ENCODE measurements at regions not wholly inside any gene's neighbourhood (a gene's known extent, or its start where the extent isn't known, plus 50 kb on each side); places are given as distances from the start of the nearest gene placed in this dataset.
"Not testable (repeated sequence)": the region's sequence is repeated elsewhere in the genome, so short reads cannot be mapped to it uniquely, and the experiment has no call there.

- no peak for DNase-seq
These were observed 180.4 kb upstream of the PPP1R26 start for GRCh38 chr9:135299239-135299590.

GRCh38 chr9:135299651-135300345, 179.8 kb upstream of the PPP1R26 start:
- no peak for DNase-seq

DNA sequence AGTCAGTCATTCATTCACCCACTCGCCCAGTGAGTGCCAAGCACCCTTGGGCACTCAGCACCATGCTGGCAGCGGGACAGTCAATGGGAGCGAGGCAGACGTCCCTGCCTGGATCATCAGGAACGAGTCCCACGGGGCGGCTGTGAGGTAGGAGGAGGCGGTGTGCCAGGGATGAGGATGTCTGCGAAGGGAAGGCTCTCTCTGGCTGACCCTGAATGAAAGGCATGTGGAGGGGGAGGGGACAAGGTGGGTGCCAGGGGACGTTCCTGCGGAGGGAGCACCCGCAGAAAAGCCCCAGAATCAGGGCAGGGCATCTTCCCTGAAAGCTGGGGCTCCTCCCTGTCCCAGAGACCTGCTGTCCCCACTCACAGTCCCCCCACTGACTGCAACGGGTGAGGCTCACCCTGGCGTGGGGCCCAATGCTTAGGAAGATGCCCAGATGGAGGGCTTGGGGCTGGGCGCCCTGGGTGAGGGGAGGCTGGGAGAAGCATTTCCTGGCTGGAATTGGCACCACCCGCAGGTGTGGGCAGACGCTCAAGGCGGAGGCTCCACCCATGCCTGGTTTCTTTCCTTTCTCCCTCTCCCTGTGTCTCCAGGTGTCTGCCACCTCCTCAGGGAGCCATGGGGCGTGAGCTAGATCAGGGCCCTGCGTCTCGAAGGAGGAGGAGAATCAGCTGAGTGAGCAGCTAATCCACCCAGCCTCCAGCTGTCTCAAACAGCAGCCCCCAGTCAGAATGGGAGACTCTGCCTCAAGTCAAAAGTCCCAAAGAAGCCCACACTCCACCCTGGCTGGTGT, 179.0 kb upstream of the PPP1R26 start:
- no peak for DNase-seq

DNA sequence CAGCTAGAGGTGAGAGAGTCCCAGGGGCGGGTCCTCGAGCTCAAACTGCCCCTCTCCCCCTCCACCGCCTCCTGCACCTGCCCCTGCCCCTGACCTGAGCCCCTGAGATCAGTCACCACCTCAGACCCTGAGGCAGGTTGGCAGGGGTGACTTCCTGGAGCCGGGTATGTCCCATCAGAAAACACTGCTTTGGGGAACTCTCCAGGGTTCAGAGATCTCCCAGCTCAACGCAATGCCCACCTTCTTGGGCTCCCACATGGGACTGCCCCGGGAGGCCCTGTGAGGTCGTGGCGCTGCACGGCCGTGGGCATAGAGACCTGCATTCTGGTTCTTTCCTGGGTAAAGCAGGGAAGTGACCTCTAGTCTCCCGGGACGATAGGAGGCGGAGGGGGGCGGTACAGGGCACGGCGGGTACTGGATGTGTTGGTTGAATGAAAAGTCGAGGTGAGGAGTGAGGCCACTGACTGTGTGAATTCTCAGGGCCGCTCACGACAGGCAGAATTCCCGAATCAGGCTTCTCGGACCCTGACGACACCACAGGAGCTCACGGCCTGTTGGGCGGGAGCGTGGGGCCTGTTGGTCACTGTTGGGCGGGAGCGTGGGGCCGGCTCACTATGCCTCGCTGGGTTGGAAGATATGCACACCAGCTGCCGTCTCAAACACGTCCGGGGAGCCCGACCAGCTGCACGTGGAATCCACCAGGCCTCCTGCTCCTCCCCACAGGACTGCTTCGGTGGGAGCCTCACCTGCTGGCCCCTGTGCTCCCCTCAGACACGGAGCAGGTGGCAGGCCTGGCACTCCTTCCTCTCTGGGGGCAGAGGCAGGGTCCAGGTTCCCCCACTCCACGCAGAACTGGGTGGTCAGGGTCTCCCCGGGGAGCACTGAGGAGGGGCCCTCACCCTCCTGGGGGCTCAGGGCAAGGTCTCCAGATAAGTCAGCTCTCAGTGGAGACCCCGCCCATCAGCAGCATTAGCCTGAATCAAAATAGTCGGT, 178.0 kb upstream of the PPP1R26 start:
- DNase-seq: no peak

DNA sequence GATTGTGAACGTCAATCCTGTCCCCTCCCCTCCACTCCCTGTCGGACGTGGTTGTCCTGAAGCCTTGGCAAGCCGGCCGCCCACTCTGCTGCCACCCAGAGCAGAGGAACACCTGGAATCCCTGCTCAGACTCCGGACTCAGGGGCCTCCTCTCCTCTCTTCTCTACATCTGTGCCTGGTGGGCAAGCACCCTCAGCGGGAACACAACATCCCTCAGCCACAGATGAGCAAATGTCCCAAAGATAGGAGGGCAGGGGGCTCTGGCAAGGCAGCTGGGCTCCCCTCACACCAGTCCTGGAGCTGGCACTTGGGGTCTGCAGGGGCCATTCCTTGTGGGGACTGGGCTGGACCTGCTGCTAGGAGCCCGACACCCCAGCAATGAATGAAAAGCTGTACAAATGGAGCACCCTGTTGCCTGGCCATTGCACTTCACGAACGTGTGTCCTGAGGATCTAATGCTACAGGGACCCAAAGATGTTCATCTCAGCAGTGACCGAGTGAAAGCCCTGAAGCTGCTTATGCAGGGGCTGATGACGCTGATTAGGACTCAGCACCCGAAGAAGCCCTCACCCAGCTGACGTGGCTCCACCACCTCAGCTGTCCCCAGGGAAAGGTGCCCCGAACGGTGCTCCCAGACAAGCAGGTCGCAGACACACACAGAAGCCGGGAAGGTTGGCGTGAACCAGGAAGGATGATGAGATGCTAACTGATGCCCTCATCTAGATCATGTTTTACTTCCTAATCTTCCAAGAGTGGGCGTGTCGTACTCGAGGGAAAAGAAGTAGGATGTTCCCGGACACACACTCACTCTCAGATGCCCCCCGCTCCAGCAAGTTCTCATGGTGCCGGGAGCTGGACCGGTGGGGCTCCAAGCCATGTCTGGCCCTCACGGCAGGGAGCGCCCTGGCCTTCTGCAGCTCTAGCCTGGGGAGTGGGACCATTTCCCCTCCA, 177.0 kb upstream of the PPP1R26 start:
- no peak for DNase-seq

DNA sequence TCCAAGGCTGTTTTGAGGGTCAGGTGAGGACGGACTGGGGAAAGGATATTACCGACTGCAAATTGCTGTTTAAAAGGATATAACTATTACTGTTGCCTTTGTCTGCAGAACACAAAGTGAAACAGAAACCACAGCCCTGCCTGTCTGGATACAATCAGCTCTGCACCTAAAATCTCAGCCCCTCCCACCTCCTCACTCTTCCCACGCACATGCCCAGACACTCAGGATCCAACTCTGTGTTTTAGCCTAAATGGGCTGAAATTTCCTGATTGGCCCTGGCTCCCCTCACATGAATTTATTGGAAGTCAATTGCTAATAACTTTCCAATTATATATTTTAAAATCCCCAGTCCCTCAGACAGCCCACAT, 176.3 kb upstream of the PPP1R26 start:
- no peak for DNase-seq

DNA sequence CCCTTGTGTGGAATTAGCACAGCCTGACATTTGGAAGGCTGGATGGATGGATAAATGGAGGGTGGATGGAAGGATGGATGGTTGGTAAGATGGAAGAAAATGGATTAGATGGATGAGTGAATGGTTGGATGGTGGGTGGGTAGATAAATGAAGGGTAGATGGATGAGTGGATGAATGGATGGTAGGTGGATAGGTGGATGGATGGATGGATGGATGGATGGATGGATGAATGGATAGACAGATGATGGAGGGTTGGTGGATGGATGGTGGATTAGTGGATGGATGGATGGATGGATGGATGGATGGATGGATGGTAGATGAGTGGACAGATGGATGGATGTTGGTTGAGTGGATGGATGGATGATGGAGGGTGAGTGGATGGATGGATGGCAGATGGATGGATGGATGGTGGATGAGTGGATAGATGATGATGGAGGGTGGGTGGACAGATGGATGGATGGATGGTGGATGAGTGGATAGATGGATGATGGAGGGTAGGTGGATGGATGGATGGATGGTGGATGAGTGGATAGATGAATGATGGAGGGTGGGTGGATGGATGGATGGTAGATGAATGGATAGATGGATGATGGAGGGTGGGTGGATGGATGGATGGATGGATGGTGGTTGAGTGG, 175.6 kb upstream of the PPP1R26 start:
- no peak for DNase-seq

DNA sequence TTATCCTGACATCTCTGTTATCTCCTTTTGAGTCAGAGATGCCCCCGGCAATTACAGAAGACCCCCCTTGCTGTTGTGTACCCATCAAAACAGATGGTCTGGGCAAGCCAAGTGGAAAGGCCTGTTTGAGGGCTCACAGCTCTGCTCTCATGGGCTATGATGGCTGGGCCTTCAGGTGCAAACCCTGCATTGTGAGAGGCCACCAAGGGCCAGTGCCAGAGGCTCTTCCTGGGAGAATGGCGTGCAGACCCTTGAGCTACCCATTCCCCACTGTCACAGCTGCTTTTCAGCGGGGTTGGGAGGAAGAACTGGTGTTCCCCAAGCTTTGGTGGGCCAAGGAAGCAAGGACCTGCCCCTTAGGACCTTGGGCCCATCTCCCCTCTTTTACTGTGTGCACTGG, 174.7 kb upstream of the PPP1R26 start:
- DNase-seq: no peak

DNA sequence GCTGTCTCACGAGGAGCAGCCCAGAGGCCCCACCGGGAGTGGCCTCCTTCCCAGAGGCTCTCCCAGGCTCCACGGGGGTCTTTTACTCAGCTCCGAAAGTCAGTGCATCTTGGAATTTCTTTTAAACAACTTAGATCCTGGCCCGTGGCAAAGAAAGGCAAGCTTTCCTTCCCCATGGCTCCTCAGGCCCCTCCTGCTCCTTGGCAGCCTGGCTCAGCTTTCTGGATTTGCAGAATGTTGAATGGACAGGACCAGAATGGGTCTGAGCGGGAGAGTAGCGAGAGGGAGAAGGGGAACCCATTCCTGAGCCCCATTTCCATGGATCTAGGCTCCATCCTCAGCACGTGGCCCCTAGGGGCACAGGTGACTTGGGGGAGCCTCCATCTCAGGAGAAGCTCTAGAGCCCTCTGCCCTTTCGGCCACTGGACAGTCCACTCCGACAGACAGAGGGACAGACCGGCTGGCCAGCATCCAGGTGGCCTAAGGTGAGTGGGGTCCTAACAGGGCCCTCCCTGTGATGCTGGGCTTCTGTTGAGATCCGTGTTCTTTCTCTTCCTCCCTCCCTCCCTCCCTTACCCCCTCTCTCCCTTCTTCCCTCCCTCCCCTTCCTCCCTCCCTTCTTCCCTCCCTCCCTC, 173.9 kb upstream of the PPP1R26 start:
- DNase-seq: no peak

GRCh38 chr9:135306699-135307098, 172.9 kb upstream of the PPP1R26 start:
- no peak for DNase-seq

DNA sequence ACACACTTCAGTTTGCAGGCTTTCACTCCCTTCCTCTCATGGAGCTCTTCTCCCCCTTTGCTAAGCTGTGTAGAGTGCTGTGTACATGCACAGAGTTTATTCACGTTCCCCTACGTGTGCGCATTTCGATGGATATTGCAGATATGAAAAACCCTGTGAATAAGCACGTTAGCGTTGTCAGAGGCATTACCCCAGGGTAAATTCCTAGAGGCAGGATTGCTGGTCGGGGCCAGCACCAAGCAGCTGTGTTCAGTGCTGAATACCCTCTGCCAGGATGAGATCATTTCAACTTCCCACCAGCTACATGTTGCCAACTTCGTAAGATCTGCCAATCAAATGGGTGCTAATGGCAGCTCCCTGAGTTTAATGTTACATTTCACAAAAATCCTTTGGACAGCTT, 172.3 kb upstream of the PPP1R26 start:
- no peak for DNase-seq

GRCh38 chr9:135307919-135308318, 171.7 kb upstream of the PPP1R26 start:
- not testable (repeated sequence) for DNase-seq

DNA sequence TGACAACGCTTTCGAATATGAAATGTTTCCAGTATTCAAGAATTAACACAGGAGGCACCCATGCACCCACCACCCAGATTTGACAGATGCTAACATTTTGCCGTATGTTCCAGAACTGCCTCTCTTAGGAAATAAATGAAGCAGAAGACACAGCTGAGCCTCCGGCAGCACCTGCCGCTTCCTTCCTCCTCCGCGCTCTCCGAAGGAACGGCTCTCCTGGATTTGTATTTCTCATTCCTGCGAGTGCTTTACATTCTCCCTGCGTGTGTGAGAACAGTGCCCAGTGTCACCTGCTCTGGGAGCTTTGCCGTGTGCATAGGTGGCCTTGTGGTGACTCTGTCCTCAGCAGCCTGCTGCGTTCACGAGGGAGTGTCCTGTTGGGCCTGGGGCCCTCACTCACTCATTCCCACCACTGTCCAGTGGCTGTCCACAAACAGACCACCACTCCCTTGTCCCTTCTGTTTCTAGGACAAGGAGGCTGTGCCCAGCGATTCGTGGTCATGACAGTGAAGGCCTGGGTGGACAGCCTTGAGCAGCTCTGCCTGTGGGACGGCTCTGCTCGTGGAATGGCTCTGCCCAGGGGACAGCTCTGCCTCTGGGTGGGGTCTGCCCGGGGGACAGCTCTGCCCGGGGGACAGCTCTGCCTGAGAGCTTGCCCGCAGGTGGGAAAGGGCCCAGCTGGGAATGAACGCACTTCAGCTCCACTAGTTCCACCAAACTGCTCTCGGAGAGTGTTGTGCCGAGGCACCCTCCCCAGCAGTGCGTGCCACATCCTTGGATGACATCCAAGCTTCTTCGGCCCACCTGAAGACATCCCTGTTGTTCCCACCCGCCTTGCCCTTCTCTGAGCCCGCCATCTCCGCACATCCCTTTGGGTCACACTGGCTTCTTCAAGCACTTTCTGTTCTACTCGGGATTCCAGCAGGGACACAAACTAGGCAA, 170.5 kb upstream of the PPP1R26 start:
- no peak for DNase-seq

DNA sequence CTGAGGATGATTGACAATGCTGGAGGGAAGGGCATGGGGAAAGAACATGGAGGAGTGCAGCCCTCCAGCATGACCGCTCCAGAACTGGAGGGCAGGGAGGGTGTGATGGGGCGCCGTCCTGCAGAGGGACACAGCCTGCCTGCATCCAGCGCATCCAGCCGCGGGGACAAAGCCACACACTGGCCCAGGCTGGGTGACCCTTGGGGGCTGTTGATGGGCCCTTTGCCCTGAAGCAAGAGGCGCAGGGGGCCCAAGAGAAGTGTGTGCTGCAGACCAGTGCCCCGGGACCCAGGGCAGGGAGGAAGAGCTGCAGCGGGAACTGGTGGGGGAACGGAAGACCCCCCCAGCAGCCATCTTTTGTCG, 169.8 kb upstream of the PPP1R26 start:
- DNase-seq: no peak

DNA sequence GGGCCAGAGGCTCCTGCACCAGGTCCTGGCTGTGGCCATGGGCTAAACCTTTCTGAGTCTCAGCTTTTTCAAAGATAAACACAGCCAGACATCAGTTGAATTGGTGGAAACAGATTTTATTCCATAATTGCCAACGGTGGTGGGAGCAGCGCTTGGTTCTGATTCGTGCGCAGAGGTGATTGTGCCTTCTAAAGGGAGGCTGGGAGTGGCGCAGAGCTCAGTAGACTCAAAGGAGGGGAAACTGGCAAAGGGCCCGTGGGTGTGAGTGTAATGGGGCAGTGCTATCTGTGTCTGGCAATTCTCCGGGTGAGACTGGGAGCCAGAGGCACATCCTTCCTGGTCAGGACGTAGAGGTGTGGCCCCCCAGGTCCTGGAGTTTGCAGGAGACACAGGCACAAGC, 169.4 kb upstream of the PPP1R26 start:
- DNase-seq: no peak

DNA sequence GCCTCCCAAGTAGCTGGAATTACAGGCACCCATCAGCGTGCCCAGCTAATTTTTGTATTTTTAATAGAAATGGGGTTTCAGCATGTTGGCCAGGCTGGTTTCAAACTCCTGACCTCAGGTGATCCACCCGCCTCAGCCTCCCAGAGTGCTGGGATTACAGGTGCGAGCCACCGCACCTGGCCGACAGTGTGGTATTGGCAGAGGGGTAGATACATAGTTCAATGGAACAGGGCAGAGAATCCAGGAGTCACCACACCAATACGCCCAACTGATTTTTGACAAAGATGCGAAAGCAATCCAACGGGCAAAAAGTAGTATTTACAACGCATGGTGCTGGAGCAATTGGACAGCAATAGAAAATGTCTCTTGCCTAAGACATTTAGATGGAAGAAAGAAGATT, 164.0 kb upstream of the PPP1R26 start:
- DNase-seq: no peak

GRCh38 chr9:135320331-135320730, 159.3 kb upstream of the PPP1R26 start:
- DNase-seq: no peak

DNA sequence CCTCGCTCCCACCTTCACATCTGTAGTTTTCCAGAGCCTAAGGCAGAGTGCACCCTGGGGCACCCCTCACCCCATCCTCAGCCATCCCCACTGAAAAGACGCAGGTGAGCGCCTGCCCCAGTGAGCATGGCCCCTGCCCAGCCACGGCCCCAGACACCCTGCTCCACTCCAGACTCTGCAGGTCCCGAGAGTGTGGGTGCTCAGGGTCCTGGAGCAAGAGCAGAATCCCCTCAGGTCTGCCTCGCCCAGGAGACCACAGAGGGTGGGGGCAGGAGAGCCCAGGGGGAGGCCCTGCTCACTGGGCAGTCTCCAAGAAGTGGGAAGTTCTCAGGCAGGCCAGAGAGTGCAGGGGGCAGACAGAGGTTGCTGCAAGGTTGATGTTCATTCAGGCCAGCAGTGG, 158.6 kb upstream of the PPP1R26 start:
- no peak for DNase-seq

- DNase-seq: no peak
These were observed 158.0 kb upstream of the PPP1R26 start for GRCh38 chr9:135321580-135321979.

GRCh38 chr9:135324329-135324728, 155.3 kb upstream of the PPP1R26 start:
- no peak for DNase-seq

All from Kasumi-1 (cell line).